SIG-M5 treated with dmso at 0.1 percent for 504 hours (cell line): ENCODE measurements at regions not wholly inside any gene's neighbourhood (a gene's known extent, or its start where the extent isn't known, plus 50 kb on each side); places are given as distances from the start of the nearest gene placed in this dataset.

Experiments
- DNase-seq: peaks from one replicate; lab custom pipeline; 2025; ENCODE audit not compliant: unreplicated experiment; lab: John Stamatoyannopoulos, UW

DNA sequence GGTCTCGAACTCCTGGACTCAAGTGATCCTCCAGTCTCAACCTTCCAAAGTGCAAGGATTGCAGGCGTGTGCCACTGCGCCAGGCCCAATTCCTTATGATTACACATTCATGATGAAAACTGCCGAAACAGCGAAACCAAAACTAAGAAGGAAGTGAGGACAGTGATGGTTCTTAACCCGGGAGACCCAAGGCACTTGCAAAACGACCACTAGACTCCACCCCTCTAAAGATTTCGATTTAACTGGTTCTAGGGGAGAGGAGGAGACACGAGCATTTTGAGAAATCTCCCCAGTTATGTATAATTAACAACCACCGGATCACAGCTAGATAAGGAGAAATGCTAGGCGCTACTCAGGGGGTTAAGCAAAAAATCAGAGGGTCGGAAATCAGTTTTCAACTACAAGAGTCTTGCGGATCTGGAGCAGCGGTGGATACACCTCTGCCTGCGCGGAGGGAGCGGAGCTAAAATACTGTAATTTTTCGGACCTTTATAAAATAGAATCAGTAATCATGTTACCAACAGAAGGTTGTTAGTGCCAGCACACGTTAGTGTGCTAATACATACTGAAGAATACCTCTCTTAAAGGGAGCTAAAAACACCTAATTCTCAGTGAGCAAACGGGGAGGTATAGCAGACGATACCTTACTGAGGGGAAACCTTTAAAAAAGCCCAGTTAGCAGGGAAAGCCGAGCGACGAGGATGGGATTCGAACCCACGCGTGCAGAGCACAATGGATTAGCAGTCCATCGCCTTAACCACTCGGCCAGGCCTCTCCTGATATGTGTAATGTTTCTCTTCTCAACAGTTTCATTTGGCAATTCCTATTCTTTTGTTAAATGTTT lies 60.0 kb upstream of the BTN3A2 start:
- peak; percentile 97 for DNase-seq

DNA sequence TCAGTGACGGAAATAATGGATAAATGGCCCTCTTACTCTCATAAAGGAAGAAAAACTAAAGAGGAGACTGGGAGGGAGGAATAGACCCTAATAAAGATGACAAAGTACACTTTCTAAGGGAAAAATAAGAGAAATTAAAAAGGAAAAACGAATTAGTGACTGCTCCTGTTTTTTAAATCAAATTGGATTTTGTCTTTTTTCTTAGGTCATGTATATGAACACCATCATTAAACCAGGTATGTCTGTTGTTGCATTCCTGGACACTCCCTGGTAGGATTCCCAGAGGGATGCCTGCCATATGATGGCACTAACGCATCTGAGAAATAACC lies 59.4 kb upstream of the BTN3A2 start:
- DNase-seq: no peak

DNA sequence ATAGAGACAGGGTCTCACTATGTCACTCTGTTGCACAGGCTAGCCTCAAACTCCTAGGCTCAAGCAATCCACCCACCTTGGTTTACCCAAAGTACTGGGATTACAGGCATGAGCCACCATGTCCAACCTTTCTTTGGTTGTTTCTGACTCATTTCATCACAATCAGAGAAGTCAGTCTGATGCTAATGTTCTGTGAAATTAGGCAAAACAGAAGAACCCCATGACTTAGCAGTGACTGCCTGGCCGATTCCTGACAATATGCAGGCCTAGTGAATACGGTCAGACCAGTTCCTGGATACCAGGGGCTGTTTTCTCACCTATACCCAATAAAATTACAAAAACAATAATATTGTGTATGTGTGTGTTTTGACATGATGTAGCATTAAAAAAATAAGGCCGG lies 58.8 kb upstream of the BTN3A2 start:
- DNase-seq: no peak

DNA sequence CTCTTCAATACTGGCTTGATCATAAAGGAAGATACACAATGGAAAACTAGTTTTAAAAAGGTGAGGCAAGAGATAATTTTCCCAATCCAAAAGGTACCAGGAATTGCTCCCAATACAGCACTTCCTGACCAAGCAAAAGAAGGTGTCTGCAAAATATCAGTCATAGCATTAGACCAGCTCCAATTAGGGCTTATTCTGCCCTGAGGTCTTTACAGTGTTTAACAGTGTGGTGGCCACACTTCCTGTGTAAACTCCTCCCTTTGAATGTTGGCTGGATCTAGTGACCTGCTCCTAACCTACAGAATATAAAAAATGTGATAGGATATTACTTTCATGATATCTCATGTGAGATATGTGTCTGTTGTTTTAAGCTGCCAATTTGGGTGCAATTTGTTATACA lies 57.1 kb upstream of the BTN3A2 start:
- no peak for DNase-seq

DNA sequence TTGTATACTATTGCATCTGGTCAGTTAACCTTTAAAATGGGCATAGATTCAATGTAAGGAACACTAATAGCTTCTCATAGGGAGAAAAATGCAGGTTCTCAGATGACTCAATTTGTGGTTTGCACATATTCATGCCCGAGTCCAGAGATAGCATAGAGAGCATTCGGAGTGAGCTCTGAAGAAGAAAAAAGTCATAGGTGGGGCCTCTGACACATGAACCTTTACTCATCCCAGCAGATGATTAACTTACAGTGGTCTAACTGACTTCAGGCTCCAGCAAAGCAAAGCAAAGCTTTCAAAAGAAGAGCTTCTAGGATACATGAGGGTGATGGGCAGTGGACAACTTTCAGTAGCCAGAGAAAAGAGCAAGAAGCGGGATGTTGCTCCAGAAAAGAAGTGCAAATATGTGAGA lies 55.3 kb upstream of the BTN3A2 start:
- no peak for DNase-seq

DNA sequence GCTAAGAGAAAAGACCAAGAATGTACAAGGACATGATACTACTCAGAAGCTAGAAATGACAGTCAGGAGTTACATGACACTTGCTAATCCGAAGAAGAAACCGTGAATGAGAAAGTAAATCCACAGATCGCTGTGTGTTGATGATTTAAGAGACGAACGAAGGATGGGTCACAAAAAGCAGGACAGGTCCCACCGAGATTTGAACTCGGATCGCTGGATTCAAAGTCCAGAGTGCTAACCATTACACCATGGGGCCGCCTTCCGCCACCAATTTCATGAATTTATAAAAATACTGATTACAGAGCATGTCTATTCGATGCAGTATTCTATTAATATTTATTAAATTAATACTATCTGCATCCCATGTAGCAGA lies 54.0 kb upstream of the BTN3A2 start:
- peak; percentile 28 for DNase-seq

DNA sequence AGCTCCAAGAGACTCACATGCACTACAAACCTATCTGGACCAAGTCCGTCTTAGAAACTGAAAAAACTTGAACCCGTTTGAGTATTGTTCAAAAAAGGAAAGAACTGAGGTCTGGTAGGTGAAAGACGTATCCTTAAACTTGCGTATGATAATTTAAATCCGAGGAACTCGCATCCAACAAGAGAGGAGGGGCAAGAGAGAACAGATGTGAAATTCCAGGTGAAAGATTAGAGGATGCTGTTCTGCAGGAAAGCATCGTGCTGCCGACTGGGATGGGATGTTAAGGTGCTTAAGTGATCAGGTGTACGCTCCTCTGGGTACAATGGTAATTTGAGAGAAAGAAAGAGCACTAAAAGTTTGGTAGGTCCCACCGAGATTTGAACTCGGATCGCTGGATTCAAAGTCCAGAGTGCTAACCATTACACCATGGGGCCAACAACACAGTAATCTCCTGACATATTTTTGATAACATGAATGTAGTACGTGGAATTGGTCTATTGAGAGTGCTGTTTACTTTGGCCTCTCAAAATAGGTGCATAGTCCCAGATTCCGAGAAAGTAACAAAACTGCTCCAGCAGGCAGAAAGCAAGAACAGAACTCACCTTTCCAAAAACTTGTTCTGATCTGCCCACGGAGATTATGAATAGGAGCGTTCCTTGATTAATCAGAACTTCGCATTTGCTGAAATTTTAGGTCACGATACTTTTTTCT lies 53.5 kb upstream of the BTN3A2 start:
- peak; percentile 72 for DNase-seq

DNA sequence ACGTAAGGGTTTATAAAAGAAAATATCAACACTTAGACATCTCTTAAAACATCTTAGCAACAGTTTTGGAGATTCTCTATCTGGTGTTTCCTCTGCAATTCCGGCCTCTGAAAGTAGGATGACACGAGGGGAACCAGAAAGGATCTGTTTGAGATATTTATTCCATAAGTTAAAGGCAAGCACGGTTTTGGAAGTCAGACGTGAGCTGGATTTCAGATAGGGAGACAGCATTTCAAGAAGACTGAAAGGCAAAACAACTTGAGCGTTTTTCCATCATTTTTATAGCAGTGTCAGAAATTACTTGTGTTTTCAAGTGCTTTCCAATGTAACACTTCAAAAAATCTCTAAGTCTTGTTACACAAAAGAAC lies 52.9 kb upstream of the BTN3A2 start:
- DNase-seq: no peak

DNA sequence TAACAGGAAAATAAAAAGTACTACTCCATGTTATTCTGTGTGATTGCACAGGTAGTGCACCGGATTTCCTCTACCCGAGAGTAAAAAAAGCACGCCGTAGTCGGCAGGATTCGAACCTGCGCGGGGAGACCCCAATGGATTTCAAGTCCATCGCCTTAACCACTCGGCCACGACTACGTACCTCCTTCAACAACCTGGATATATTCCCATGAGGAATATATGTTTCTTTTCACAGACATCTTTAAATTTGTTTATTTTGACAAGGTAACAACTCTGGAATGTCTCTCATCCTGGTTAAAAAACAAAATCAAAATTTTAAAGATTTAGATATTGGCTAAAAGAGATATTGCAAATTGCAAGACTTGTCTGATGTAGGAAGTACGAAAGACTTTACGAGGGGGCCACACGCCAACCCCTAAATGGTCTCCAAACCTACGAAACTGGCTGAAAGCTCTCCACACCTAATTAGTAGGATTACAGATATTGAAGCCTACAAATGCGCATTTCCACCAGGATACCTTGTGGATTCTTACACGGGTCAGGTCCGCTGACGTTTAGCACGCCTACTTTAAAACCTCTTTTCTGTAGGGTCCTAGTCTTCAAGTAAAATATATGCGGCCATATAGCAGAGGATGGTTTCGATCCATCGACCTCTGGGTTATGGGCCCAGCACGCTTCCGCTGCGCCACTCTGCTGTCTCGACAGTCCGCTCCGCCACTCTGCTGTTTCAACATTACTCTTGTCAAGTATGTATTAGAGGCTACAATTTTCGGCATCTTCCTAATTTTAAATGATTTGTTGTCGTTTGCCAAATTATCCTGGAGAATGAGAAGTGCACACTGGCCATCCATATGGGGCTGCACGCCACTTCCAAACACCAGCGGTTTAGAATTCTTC lies 52.2 kb upstream of the BTN3A2 start:
- peak; percentile 64 for DNase-seq
